T-cell (primary cell): ENCODE measurements at regions not wholly inside any gene's neighbourhood (a gene's known extent, or its start where the extent isn't known, plus 50 kb on each side); places are given as distances from the start of the nearest gene placed in this dataset.

Experiments used
- ATAC-seq, 4 experiments: fragments of 200-7000 bp in 3 of 4; fragments of 150-1000 bp in 1 of 4; cut with Tn5 transposase; replicated peaks in 1 of 4; 1 replicate in 3 of 4; 2 replicates in 1 of 4; pipeline ENCODE4 v1.10.0; 2021; ENCODE audit warnings: moderate library complexity in 3 of 4, mild to moderate bottlenecking in 2 of 4, moderate number of reproducible peaks in 1 of 4
- CTCF ChIA-PET, 2 donors: fragments of 300-600 bp; sonication (Branson Sonifier 250); formaldehyde crosslinking; loops; one replicate each; lab custom pipeline; 2022; ENCODE audit warnings: antibody characterized with exemption in 2 of 2; lab: Charles Lee
- POLR2A ChIA-PET, 2 donors: fragments of 300-600 bp; sonication (Branson Sonifier 250); formaldehyde crosslinking; loops; one replicate each; lab custom pipeline; 2022; ENCODE audit warnings: antibody characterized with exemption in 2 of 2; lab: Charles Lee
- DNase-seq, 35 experiments: peaks; one replicate each; pipeline versions ENCODE4 v3.0.0 to v3.0.0-alpha.2; 2013 to 2023
- H3K27ac ChIP-seq: one replicate; pipeline ENCODE4 v1.5.1; 2013; ENCODE audit warnings: low read length
- H3K27me3 ChIP-seq, 2 experiments: replicated peaks in 1 of 2; 1 replicate in 1 of 2; 2 replicates in 1 of 2; pipeline versions ENCODE4 v1.6.1 to v1.7.0; 2013; ENCODE audit warnings: low read length in 1 of 2, mixed read lengths in 1 of 2; ENCODE audit not compliant: control insufficient read depth in 2 of 2, insufficient read depth in 2 of 2; ENCODE audit errors: extremely low read depth in 1 of 2
- H3K36me3 ChIP-seq, 2 donors: 1 replicate in 1 of 2; 2 replicates in 1 of 2; pipeline versions ENCODE4 v1.6.1 to v1.7.0; 2013; ENCODE audit warnings: low read length in 1 of 2; ENCODE audit not compliant: control insufficient read depth in 2 of 2, insufficient read depth in 1 of 2; ENCODE audit errors: extremely low read depth in 1 of 2
- H3K4me1 ChIP-seq, 2 experiments: 1 replicate in 1 of 2; 2 replicates in 1 of 2; pipeline versions ENCODE4 v1.6.1 to v1.7.0; 2013; ENCODE audit warnings: low read length in 2 of 2, mixed read lengths in 1 of 2; ENCODE audit not compliant: insufficient read depth in 2 of 2, control insufficient read depth in 1 of 2; ENCODE audit errors: extremely low read depth in 1 of 2
- H3K4me3 ChIP-seq, 2 donors: 1 replicate in 1 of 2; 2 replicates in 1 of 2; pipeline versions ENCODE4 v1.5.1 to v1.7.0; 2013; ENCODE audit warnings: mild to moderate bottlenecking in 2 of 2, low read length in 1 of 2, moderate library complexity in 1 of 2; ENCODE audit not compliant: control insufficient read depth in 1 of 2; ENCODE audit errors: extremely low read depth in 1 of 2
- H3K9me3 ChIP-seq: 2 replicates; pipeline ENCODE4 v1.7.0; 2013
- H3K27ac Mint-ChIP-seq, 2 donors: one replicate each; pipeline ENCODE4 v1.8.0; 2020 to 2021; ENCODE audit warnings: mild to moderate bottlenecking in 2 of 2, mixed read lengths in 2 of 2
- H3K27me3 Mint-ChIP-seq, 2 donors: one replicate each; pipeline ENCODE4 v1.8.0; 2021 to 2022; ENCODE audit warnings: mixed read lengths in 2 of 2
- H3K36me3 Mint-ChIP-seq: one replicate; pipeline ENCODE4 v1.8.0; 2021; ENCODE audit warnings: mixed read lengths
- H3K4me1 Mint-ChIP-seq, 3 donors: one replicate each; pipeline ENCODE4 v1.8.0; 2020 to 2022; ENCODE audit warnings: mixed read lengths in 3 of 3, mild to moderate bottlenecking in 1 of 3
- H3K4me3 Mint-ChIP-seq, 3 donors: one replicate each; pipeline ENCODE4 v1.8.0; 2020 to 2022; ENCODE audit warnings: mild to moderate bottlenecking in 3 of 3, mixed read lengths in 3 of 3, moderate library complexity in 3 of 3
- H3K9me3 Mint-ChIP-seq, 3 donors: one replicate each; pipeline ENCODE4 v1.8.0; 2020 to 2022; ENCODE audit warnings: mixed read lengths in 3 of 3
- WGBS: methylation state at CpG from one replicate; pipeline ENCODE4 v1.1.5; 2013; ENCODE audit warnings: missing lambda C conversion rate; ENCODE audit not compliant: insufficient coverage; 5-methylcytosine and 5-hydroxymethylcytosine counted together

GRCh38 chr6:104344223-104344622, 515.5 kb downstream of the HACE1 start:
- ATAC-seq, result no peak
- H3K27ac Mint-ChIP-seq, result no peak overlapping the region
- no peaks in the 10 kb centered on the region for H3K4me1 Mint-ChIP-seq
- Histone ChIP-seq H3K27ac (no peak overlapping the region), H3K36me3 (no peaks in the 10 kb centered on the region), H3K27me3 (no peaks in the 10 kb centered on the region), H3K4me3 (no peak overlapping the region), H3K4me1 (no peaks in the 10 kb centered on the region), H3K9me3 (no peaks in the 10 kb centered on the region)
- H3K36me3 Mint-ChIP-seq, result no peaks in the 10 kb centered on the region
- H3K9me3 Mint-ChIP-seq, result peaks cover 0 to 20% (median 11%) of the 10 kb centered on the region in 3 donors
- H3K27me3 Mint-ChIP-seq, result no peaks in the 10 kb centered on the region
- CTCF ChIA-PET, result no interaction called here
- WGBS, result 80% methylated on average over 1 of the region's 2 CpGs
- POLR2A ChIA-PET, result no interaction called here
- H3K4me3 Mint-ChIP-seq, result no peak overlapping the region
- DNase-seq, result no peak

GRCh38 chr6:104332364-104332763, 527.4 kb downstream of the HACE1 start:
- Histone ChIP-seq H3K27ac (no peak overlapping the region), H3K4me1 (no peaks in the 10 kb centered on the region), H3K27me3 (no peaks in the 10 kb centered on the region), H3K9me3 (no peaks in the 10 kb centered on the region), H3K4me3 (no peak overlapping the region), H3K36me3 (no peaks in the 10 kb centered on the region)
- Mint-ChIP-seq H3K27ac (no peak overlapping the region), H3K4me3 (no peak overlapping the region), H3K9me3 (no peaks in the 10 kb centered on the region), H3K4me1 (no peaks in the 10 kb centered on the region), H3K27me3 (no peaks in the 10 kb centered on the region), H3K36me3 (no peaks in the 10 kb centered on the region)
- DNase-seq (no peak), ATAC-seq (no peak)
- ChIA-PET POLR2A (no interaction called here), CTCF (no interaction called here)
- no CpG with 5 or more reads among the region's 4 CpGs for WGBS

GRCh38 chr6:104326173-104327001, 533.3 kb downstream of the HACE1 start:
- H3K36me3 Mint-ChIP-seq, result no peaks in the 10 kb centered on the region
- H3K27me3 Mint-ChIP-seq, result peaks cover 0 to 4% of the 10 kb centered on the region in 2 donors
- no peaks in the 10 kb centered on the region for H3K4me1 Mint-ChIP-seq
- ATAC-seq, result no peak
- H3K4me3 Mint-ChIP-seq, result no peak overlapping the region
- no peaks in the 10 kb centered on the region for H3K36me3 ChIP-seq
- H3K9me3 Mint-ChIP-seq, result no peaks in the 10 kb centered on the region
- POLR2A ChIA-PET, result no interaction called here
- no peaks in the 10 kb centered on the region for H3K9me3 ChIP-seq
- no peak overlapping the region for H3K27ac Mint-ChIP-seq
- H3K27ac ChIP-seq, result no peak overlapping the region
- 66% methylated on average over 5 of the region's 7 CpGs for WGBS
- no peak for DNase-seq
- CTCF ChIA-PET, result interaction anchor here in 1 of 2 donors (0.7 kb wide), 1 partner anchor 11 kb away, joined by 3 read pairs; no protein-coding TSS in a partner anchor
- H3K4me1 ChIP-seq, result no peaks in the 10 kb centered on the region
- H3K4me3 ChIP-seq, result no peak overlapping the region
- H3K27me3 ChIP-seq, result no peaks in the 10 kb centered on the region

GRCh38 chr6:104325341-104326172, 534.2 kb downstream of the HACE1 start:
- H3K9me3 Mint-ChIP-seq, result no peaks in the 10 kb centered on the region
- peaks cover 0 to 5% of the 10 kb centered on the region in 2 donors for H3K27me3 Mint-ChIP-seq
- Histone ChIP-seq H3K9me3 (no peaks in the 10 kb centered on the region), H3K4me1 (no peaks in the 10 kb centered on the region), H3K27me3 (no peaks in the 10 kb centered on the region), H3K4me3 (no peak overlapping the region), H3K27ac (no peak overlapping the region), H3K36me3 (no peaks in the 10 kb centered on the region)
- ATAC-seq (no peak), DNase-seq (no peak)
- WGBS, result no CpG with 5 or more reads among the region's 9 CpGs
- CTCF ChIA-PET, result interaction anchor here in 1 of 2 donors (0.7 kb wide), 1 partner anchor 11 kb away, joined by 3 read pairs; no protein-coding TSS in a partner anchor
- no peak overlapping the region for H3K4me3 Mint-ChIP-seq
- no peaks in the 10 kb centered on the region for H3K4me1 Mint-ChIP-seq
- POLR2A ChIA-PET, result no interaction called here
- no peaks in the 10 kb centered on the region for H3K36me3 Mint-ChIP-seq
- no peak overlapping the region for H3K27ac Mint-ChIP-seq

GRCh38 chr6:104324301-104324700, 535.4 kb downstream of the HACE1 start:
- ATAC-seq (no peak), DNase-seq (no peak)
- no peak overlapping the region for H3K4me3 ChIP-seq
- no peak overlapping the region for H3K27ac ChIP-seq
- Mint-ChIP-seq H3K4me3 (no peak overlapping the region), H3K27ac (no peak overlapping the region), H3K4me1 (no peaks in the 10 kb centered on the region), H3K36me3 (no peaks in the 10 kb centered on the region), H3K9me3 (no peaks in the 10 kb centered on the region), H3K27me3 (peaks cover 0 to 8% of the 10 kb centered on the region in 2 donors)
- no peaks in the 10 kb centered on the region for H3K36me3 ChIP-seq
- no peaks in the 10 kb centered on the region for H3K27me3 ChIP-seq
- ChIA-PET POLR2A (no interaction called here), CTCF (no interaction called here)
- WGBS, result no CpG with 5 or more reads among the region's 1 CpG
- H3K9me3 ChIP-seq, result no peaks in the 10 kb centered on the region
- H3K4me1 ChIP-seq, result no peaks in the 10 kb centered on the region

- no peaks in the 10 kb centered on the region for H3K9me3 Mint-ChIP-seq
- CTCF ChIA-PET, result no interaction called here
Measured at GRCh38 chr6:104322841-104323240, 536.9 kb downstream of the HACE1 start.

More at GRCh38 chr6:104322841-104323240, 536.9 kb downstream of the HACE1 start:
- H3K9me3 ChIP-seq, result no peaks in the 10 kb centered on the region
- no peaks in the 10 kb centered on the region for H3K27me3 ChIP-seq
- no peaks in the 10 kb centered on the region for H3K4me1 ChIP-seq
- no peaks in the 10 kb centered on the region for H3K36me3 ChIP-seq
- no peak overlapping the region for H3K4me3 ChIP-seq
- Mint-ChIP-seq H3K4me1 (no peaks in the 10 kb centered on the region), H3K27ac (no peak overlapping the region), H3K36me3 (no peaks in the 10 kb centered on the region), H3K27me3 (peaks cover 0 to 8% of the 10 kb centered on the region in 2 donors), H3K4me3 (no peak overlapping the region)
- DNase-seq (no peak), ATAC-seq (no peak)
- 30% methylated on average over 5 of the region's 5 CpGs for WGBS
- POLR2A ChIA-PET, result no interaction called here
- no peak overlapping the region for H3K27ac ChIP-seq
